ENCODE measurements at regions not wholly inside any gene's neighbourhood (a gene's known extent, or its start where the extent isn't known, plus 50 kb on each side); places are given as distances from the start of the nearest gene placed in this dataset.

- Histone ChIP-seq H3K79me2 (ENCODE audit: insufficient read depth, low read length) (no peaks in the 10 kb centered on the region), H3K9me3 (ENCODE audit: low read length) (peaks cover 15% of the 10 kb centered on the region), H3K27ac (ENCODE audit: extremely low read length, insufficient read depth, low read length) (no peak overlapping the region), H3K4me3 (replicated peaks in 1 of 3; ENCODE audit: insufficient read depth in 1 of 3, low read depth in 2 of 3, low read length in 3 of 3) (no peak overlapping the region), H2AFZ (ENCODE audit: low read length) (no peak overlapping the region), H3K9ac (ENCODE audit: insufficient read depth, low read depth, low read length) (no peak overlapping the region), H4K20me1 (ENCODE audit: insufficient read depth, low read length) (no peaks in the 10 kb centered on the region), H3K36me3 (replicated peaks in 1 of 2; ENCODE audit: control insufficient read depth in 1 of 2, insufficient read depth in 2 of 2, low read length in 2 of 2) (no peaks in the 10 kb centered on the region), H3K4me1 (ENCODE audit: insufficient read depth, low read length) (peaks cover 33% of the 10 kb centered on the region), H3K27me3 (ENCODE audit: control insufficient read depth in 1 of 2, insufficient read depth in 2 of 2, low read length in 2 of 2) (no peaks in the 10 kb centered on the region), H3K4me2 (ENCODE audit: low read depth, low read length) (no peak overlapping the region)
- intact Hi-C loops (cut with micrococcal nuclease; ENCODE audit: unreplicated experiment), result no loop called here
- DNase-seq (ENCODE audit: low spot score), result no peak
- no TSS peak for BruUV-seq (replicated peaks)
- no peak for ATAC-seq
- CTCF ChIA-PET (ENCODE audit: low intra/inter-chr PET ratio, low total read pairs), result no interaction called here
- 97% methylated on average over 7 of the region's 7 CpGs for WGBS (ENCODE audit: low lambda C conversion rate)
- in situ Hi-C loops (cut with HindIII; ENCODE audit: extremely low pct_ligation_motif_present, low pct_unique_long_range_greater_than_20kb), result loop anchor here (25.0 kb wide), 2 partner anchors 971 to 1221 kb away; no protein-coding TSS in a partner anchor
- POLR2A ChIA-PET, result no interaction called here
- FAIRE-seq, result no peak
- TF ChIP-seq, protein P1, sequence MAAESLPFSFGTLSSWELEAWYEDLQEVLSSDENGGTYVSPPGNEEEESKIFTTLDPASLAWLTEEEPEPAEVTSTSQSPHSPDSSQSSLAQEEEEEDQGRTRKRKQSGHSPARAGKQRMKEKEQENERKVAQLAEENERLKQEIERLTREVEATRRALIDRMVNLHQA (CRISPR knock-in tag; IDR thresholded peaks at IDR 0.05), result no peak
- TF ChIP-seq, protein P2, sequence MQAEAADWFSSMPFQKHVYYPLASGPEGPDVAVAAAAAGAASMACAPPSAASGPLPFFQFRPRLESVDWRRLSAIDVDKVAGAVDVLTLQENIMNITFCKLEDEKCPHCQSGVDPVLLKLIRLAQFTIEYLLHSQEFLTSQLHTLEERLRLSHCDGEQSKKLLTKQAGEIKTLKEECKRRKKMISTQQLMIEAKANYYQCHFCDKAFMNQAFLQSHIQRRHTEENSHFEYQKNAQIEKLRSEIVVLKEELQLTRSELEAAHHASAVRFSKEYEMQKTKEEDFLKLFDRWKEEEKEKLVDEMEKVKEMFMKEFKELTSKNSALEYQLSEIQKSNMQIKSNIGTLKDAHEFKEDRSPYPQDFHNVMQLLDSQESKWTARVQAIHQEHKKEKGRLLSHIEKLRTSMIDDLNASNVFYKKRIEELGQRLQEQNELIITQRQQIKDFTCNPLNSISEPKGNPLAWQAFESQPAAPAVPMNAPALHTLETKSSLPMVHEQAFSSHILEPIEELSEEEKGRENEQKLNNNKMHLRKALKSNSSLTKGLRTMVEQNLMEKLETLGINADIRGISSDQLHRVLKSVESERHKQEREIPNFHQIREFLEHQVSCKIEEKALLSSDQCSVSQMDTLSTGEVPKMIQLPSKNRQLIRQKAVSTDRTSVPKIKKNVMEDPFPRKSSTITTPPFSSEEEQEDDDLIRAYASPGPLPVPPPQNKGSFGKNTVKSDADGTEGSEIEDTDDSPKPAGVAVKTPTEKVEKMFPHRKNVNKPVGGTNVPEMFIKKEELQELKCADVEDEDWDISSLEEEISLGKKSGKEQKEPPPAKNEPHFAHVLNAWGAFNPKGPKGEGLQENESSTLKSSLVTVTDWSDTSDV (CRISPR knock-in tag; IDR thresholded peaks at IDR 0.05), result no peak
- no peak for TF ChIP-seq ZNF547 (CRISPR knock-in tag; IDR thresholded peaks at IDR 0.05)
- TF ChIP-seq ZBTB39 (CRISPR knock-in tag; IDR thresholded peaks at IDR 0.05), result no peak
- TF ChIP-seq STAT5B (CRISPR knock-in tag; IDR thresholded peaks at IDR 0.05), result no peak
- TF ChIP-seq ZBTB21 (CRISPR knock-in tag; IDR thresholded peaks at IDR 0.05), result no peak
- no peak for TF ChIP-seq GLMP (CRISPR knock-in tag; IDR thresholded peaks at IDR 0.05; ENCODE audit: borderline replicate concordance)
- no peak for TF ChIP-seq ZZZ3 (CRISPR knock-in tag; IDR thresholded peaks at IDR 0.05; ENCODE audit: borderline replicate concordance)
- TF ChIP-seq ZNF484 (CRISPR knock-in tag; IDR thresholded peaks at IDR 0.05; ENCODE audit: borderline replicate concordance, low read depth), result no peak
- TF ChIP-seq, protein P3, sequence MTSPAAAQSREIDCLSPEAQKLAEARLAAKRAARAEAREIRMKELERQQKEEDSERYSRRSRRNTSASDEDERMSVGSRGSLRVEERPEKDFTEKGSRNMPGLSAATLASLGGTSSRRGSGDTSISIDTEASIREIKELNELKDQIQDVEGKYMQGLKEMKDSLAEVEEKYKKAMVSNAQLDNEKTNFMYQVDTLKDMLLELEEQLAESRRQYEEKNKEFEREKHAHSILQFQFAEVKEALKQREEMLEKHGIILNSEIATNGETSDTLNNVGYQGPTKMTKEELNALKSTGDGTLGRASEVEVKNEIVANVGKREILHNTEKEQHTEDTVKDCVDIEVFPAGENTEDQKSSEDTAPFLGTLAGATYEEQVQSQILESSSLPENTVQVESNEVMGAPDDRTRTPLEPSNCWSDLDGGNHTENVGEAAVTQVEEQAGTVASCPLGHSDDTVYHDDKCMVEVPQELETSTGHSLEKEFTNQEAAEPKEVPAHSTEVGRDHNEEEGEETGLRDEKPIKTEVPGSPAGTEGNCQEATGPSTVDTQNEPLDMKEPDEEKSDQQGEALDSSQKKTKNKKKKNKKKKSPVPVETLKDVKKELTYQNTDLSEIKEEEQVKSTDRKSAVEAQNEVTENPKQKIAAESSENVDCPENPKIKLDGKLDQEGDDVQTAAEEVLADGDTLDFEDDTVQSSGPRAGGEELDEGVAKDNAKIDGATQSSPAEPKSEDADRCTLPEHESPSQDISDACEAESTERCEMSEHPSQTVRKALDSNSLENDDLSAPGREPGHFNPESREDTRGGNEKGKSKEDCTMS (CRISPR knock-in tag; conservative IDR thresholded peaks at IDR 0.05), result no peak
- no peak for TF ChIP-seq KAT8 (CRISPR knock-in tag; IDR thresholded peaks at IDR 0.05)
- TF ChIP-seq SOX13 (IDR thresholded peaks at IDR 0.05), result no peak
- no peak for TF ChIP-seq SOX13 (CRISPR knock-in tag; conservative IDR thresholded peaks at IDR 0.05 in 1 of 2, IDR thresholded peaks at IDR 0.05 in 1 of 2)
- TF ChIP-seq, protein P4, sequence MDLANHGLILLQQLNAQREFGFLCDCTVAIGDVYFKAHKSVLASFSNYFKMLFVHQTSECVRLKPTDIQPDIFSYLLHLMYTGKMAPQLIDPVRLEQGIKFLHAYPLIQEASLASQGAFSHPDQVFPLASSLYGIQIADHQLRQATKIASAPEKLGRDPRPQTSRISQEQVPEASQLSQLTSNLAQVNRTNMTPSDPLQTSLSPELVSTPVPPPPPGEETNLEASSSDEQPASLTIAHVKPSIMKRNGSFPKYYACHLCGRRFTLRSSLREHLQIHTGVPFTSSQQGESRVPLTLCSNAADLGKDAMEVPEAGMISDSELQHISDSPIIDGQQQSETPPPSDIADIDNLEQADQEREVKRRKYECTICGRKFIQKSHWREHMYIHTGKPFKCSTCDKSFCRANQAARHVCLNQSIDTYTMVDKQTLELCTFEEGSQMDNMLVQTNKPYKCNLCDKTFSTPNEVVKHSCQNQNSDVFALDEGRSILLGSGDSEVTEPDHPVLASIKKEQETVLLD (CRISPR knock-in tag; IDR thresholded peaks at IDR 0.05; ENCODE audit: low read depth), result no peak
Observed at GRCh38 chr2:203808046-203808750, 59.4 kb upstream of the CTLA4 start.

All from HepG2 (cell line).